OCI-LY7 (cell line): ENCODE measurements at regions not wholly inside any gene's neighbourhood (a gene's known extent, or its start where the extent isn't known, plus 50 kb on each side); places are given as distances from the start of the nearest gene placed in this dataset.

Source experiments
- CTCF ChIP-seq: fragments of 200-600 bp; sonication (generic); conservative IDR thresholded peaks from 2 replicates; pipeline ENCODE4 v1.5.1; 2014; ENCODE audit warnings: mild to moderate bottlenecking, antibody characterized with exemption, low read length, moderate library complexity, mixed read lengths
- EZH2phosphoT487 ChIP-seq: fragments of 200-600 bp; sonication (generic); IDR thresholded peaks from 2 replicates; pipeline ENCODE4 v1.6.1; 2018; ENCODE audit warnings: low read depth, borderline replicate concordance, mild to moderate bottlenecking, mixed run types, antibody characterized with exemption, low read length, moderate library complexity, mixed read lengths

- TF ChIP-seq CTCF, result no peak
- TF ChIP-seq EZH2phosphoT487, result no peak
Observed at GRCh38 chr14:87656315-87656714, 336.7 kb downstream of the GALC start.
